ENCODE measurements at regions not wholly inside any gene's neighbourhood (a gene's known extent, or its start where the extent isn't known, plus 50 kb on each side); places are given as distances from the start of the nearest gene placed in this dataset.

GRCh38 chr13:72218966-72219365 lies 352.0 kb upstream of the DACH1 start:
- no peak for DNase-seq
- Mint-ChIP-seq H3K27me3 (no peaks in the 10 kb centered on the region), H3K27ac (no peak overlapping the region), H3K9me3 (peaks cover 5% of the 10 kb centered on the region), H3K4me3 (no peak overlapping the region), H3K4me1 (no peaks in the 10 kb centered on the region), H3K36me3 (ENCODE audit: low read depth) (no peaks in the 10 kb centered on the region)
- POLR2A ChIA-PET, result no interaction called here
- TF ChIP-seq CTCF (IDR thresholded peaks at IDR 0.05), result no peak
- CTCF ChIA-PET, result no interaction called here
- intact Hi-C loops (cut with micrococcal nuclease), result loop anchor here (5.0 kb wide), 1 partner anchor 993 kb away; no protein-coding TSS in a partner anchor
- ATAC-seq (ENCODE audit: low read depth), result no peak

GRCh38 chr13:72217142-72217541 lies 350.1 kb upstream of the DACH1 start:
- TF ChIP-seq CTCF (IDR thresholded peaks at IDR 0.05), result no peak
- intact Hi-C loops (cut with micrococcal nuclease), result loop anchor here (5.0 kb wide), 1 partner anchor 995 kb away; no protein-coding TSS in a partner anchor
- Mint-ChIP-seq H3K36me3 (ENCODE audit: low read depth) (no peaks in the 10 kb centered on the region), H3K27ac (no peak overlapping the region), H3K27me3 (no peaks in the 10 kb centered on the region), H3K4me1 (no peaks in the 10 kb centered on the region), H3K9me3 (peaks cover 2% of the 10 kb centered on the region), H3K4me3 (no peak overlapping the region)
- ATAC-seq (ENCODE audit: low read depth) (no peak), DNase-seq (no peak)
- ChIA-PET CTCF (no interaction called here), POLR2A (no interaction called here)

- POLR2A ChIA-PET, result no interaction called here
- no peak overlapping the region for H3K4me3 Mint-ChIP-seq
- H3K27me3 Mint-ChIP-seq, result no peaks in the 10 kb centered on the region
- no peaks in the 10 kb centered on the region for H3K4me1 Mint-ChIP-seq
- CTCF ChIA-PET, result no interaction called here
- DNase-seq (no peak), ATAC-seq (ENCODE audit: low read depth) (no peak)
- peaks cover 5% of the 10 kb centered on the region for H3K9me3 Mint-ChIP-seq
- no peak overlapping the region for H3K27ac Mint-ChIP-seq
- no peak for TF ChIP-seq CTCF (IDR thresholded peaks at IDR 0.05)
- intact Hi-C loops (cut with micrococcal nuclease), result no loop called here
- H3K36me3 Mint-ChIP-seq (ENCODE audit: low read depth), result no peaks in the 10 kb centered on the region
Observed at GRCh38 chr13:72208112-72208645, 341.2 kb upstream of the DACH1 start.

GRCh38 chr13:72205773-72206172 lies 338.8 kb upstream of the DACH1 start:
- Mint-ChIP-seq H3K4me3 (no peak overlapping the region), H3K27ac (no peak overlapping the region), H3K9me3 (peaks cover 9% of the 10 kb centered on the region), H3K4me1 (no peaks in the 10 kb centered on the region), H3K27me3 (no peaks in the 10 kb centered on the region), H3K36me3 (ENCODE audit: low read depth) (no peaks in the 10 kb centered on the region)
- ChIA-PET POLR2A (no interaction called here), CTCF (no interaction called here)
- DNase-seq (no peak), ATAC-seq (ENCODE audit: low read depth) (no peak)
- TF ChIP-seq CTCF (IDR thresholded peaks at IDR 0.05), result no peak
- intact Hi-C loops (cut with micrococcal nuclease), result no loop called here

GRCh38 chr13:72204291-72204690 lies 337.3 kb upstream of the DACH1 start:
- DNase-seq, result no peak
- Mint-ChIP-seq H3K27me3 (no peaks in the 10 kb centered on the region), H3K27ac (no peak overlapping the region), H3K36me3 (ENCODE audit: low read depth) (no peaks in the 10 kb centered on the region), H3K9me3 (peaks cover 9% of the 10 kb centered on the region), H3K4me1 (no peaks in the 10 kb centered on the region), H3K4me3 (no peak overlapping the region)
- ChIA-PET POLR2A (no interaction called here), CTCF (no interaction called here)
- ATAC-seq (ENCODE audit: low read depth), result no peak
- no peak for TF ChIP-seq CTCF (IDR thresholded peaks at IDR 0.05)
- intact Hi-C loops (cut with micrococcal nuclease), result no loop called here

Measured in activated B cell treated with CpG ODN at 0.5 μM for 24 hours (primary cell).